ENCODE measurements at regions not wholly inside any gene's neighbourhood (a gene's known extent, or its start where the extent isn't known, plus 50 kb on each side); places are given as distances from the start of the nearest gene placed in this dataset.
A peak's percentile ranks its signal among the peaks of the same experiment; 100 is the strongest.

GRCh38 chr12:30514666-30515065 lies 181.0 kb downstream of the IPO8 start:
- FAIRE-seq (peak; percentile 39), DNase-seq (ENCODE audit: low read depth, low spot score) (peak; percentile 40)
- Histone ChIP-seq H3K9ac (ENCODE audit: control insufficient read depth, extremely low read depth, insufficient read depth, low read length) (no peak overlapping the region), H3K9me1 (ENCODE audit: control insufficient read depth, extremely low read depth, insufficient read depth, low read length) (no peaks in the 10 kb centered on the region), H3K4me2 (ENCODE audit: control insufficient read depth, extremely low read depth, insufficient read depth, low read depth, low read length) (peak overlapping the region; percentile 35), H3K9me3 (ENCODE audit: control insufficient read depth, low read depth, low read length) (no peaks in the 10 kb centered on the region), H3K4me1 (ENCODE audit: control insufficient read depth, extremely low read depth, insufficient read depth, low read length) (peaks cover 11% of the 10 kb centered on the region), H3K79me2 (ENCODE audit: control insufficient read depth, insufficient read depth, low read length) (no peaks in the 10 kb centered on the region), H3K36me3 (ENCODE audit: control insufficient read depth in 2 of 2, extremely low read depth in 1 of 2, insufficient read depth in 2 of 2, low read length in 2 of 2) (no peaks in the 10 kb centered on the region), H3K27ac (ENCODE audit: control insufficient read depth, insufficient read depth, low read length) (no peak overlapping the region), H4K20me1 (ENCODE audit: control insufficient read depth, extremely low read depth, insufficient read depth, low read length) (no peaks in the 10 kb centered on the region), H3K27me3 (ENCODE audit: control insufficient read depth, extremely low read depth, insufficient read depth, low read length) (no peaks in the 10 kb centered on the region), H3K4me3 (ENCODE audit: control insufficient read depth in 2 of 3, extremely low read depth in 1 of 3, insufficient read depth in 2 of 3, low read depth in 1 of 3, low read length in 3 of 3) (peak overlapping the region in 1 of 3 experiments; percentile 11), H2AFZ (ENCODE audit: control insufficient read depth, low read length) (peak overlapping the region; percentile 38)
- no peak for TF ChIP-seq EZH2 (IDR thresholded peaks at IDR 0.05; ENCODE audit: low read length)
- TF ChIP-seq, protein P1, sequence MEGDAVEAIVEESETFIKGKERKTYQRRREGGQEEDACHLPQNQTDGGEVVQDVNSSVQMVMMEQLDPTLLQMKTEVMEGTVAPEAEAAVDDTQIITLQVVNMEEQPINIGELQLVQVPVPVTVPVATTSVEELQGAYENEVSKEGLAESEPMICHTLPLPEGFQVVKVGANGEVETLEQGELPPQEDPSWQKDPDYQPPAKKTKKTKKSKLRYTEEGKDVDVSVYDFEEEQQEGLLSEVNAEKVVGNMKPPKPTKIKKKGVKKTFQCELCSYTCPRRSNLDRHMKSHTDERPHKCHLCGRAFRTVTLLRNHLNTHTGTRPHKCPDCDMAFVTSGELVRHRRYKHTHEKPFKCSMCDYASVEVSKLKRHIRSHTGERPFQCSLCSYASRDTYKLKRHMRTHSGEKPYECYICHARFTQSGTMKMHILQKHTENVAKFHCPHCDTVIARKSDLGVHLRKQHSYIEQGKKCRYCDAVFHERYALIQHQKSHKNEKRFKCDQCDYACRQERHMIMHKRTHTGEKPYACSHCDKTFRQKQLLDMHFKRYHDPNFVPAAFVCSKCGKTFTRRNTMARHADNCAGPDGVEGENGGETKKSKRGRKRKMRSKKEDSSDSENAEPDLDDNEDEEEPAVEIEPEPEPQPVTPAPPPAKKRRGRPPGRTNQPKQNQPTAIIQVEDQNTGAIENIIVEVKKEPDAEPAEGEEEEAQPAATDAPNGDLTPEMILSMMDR (optimal IDR thresholded peaks at IDR 0.05 in 1 of 3, IDR thresholded peaks at IDR 0.05 in 1 of 3, conservative IDR thresholded peaks at IDR 0.05 in 1 of 3; ENCODE audit: extremely low read depth in 1 of 3, insufficient read depth in 2 of 3, low read length in 3 of 3), result no peak
- dilution Hi-C loops (cut with MboI; ENCODE audit: extremely low pct_ligation_motif_present, low sequenced_read_pairs), result no loop called here

DNA sequence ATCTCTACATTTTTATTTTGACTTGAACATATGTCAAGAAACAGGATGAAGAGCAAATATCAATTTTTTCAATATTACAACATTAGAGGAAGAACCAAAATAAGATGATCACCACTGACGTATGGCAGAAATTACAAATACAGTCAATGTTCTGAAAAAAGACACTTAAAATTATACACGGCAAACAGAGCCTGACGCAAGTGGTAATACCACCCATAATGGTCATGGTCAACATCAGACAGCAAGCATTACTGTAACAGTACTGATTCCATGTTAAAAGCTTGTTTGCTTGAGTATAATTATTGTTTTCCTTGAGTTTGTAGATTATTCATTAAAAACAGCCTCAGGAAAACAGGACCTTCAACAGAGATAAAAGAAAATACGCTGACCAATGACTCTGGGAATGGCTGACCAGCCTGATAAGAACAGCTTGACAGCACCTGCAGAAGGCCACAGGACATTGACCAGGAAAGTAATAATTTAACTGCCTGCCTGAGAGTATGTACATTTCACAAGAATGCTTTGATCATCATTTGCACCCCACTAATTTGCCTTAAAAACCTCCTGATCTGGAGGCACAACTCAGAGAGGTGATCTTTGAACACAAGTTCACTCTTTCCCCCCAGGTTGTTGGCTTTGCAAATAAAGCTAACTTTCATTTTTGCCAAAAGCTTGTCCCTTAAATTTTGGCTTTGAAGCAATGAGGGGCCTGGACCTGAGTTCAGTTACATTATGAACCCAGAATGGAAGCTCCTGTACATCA lies 187.3 kb downstream of the IPO8 start:
- no peak for TF ChIP-seq EZH2 (IDR thresholded peaks at IDR 0.05; ENCODE audit: low read length)
- TF ChIP-seq, protein P1 (optimal IDR thresholded peaks at IDR 0.05 in 1 of 3, IDR thresholded peaks at IDR 0.05 in 1 of 3, conservative IDR thresholded peaks at IDR 0.05 in 1 of 3; ENCODE audit: extremely low read depth in 1 of 3, insufficient read depth in 2 of 3, low read length in 3 of 3), result no peak
- dilution Hi-C loops (cut with MboI; ENCODE audit: extremely low pct_ligation_motif_present, low sequenced_read_pairs), result no loop called here
- H3K9me1 ChIP-seq (ENCODE audit: control insufficient read depth, extremely low read depth, insufficient read depth, low read length), result no peaks in the 10 kb centered on the region
- H3K36me3 ChIP-seq (ENCODE audit: control insufficient read depth in 2 of 2, extremely low read depth in 1 of 2, insufficient read depth in 2 of 2, low read length in 2 of 2), result no peaks in the 10 kb centered on the region
- H3K9me3 ChIP-seq (ENCODE audit: control insufficient read depth, low read depth, low read length), result no peaks in the 10 kb centered on the region
- no peak overlapping the region for H3K27ac ChIP-seq (ENCODE audit: control insufficient read depth, insufficient read depth, low read length)
- H3K4me1 ChIP-seq (ENCODE audit: control insufficient read depth, extremely low read depth, insufficient read depth, low read length), result no peaks in the 10 kb centered on the region
- no peak overlapping the region for H2AFZ ChIP-seq (ENCODE audit: control insufficient read depth, low read length)
- H3K27me3 ChIP-seq (ENCODE audit: control insufficient read depth, extremely low read depth, insufficient read depth, low read length), result no peaks in the 10 kb centered on the region
- no peak overlapping the region for H3K9ac ChIP-seq (ENCODE audit: control insufficient read depth, extremely low read depth, insufficient read depth, low read length)
- no peaks in the 10 kb centered on the region for H3K79me2 ChIP-seq (ENCODE audit: control insufficient read depth, insufficient read depth, low read length)
- no peak overlapping the region for H3K4me2 ChIP-seq (ENCODE audit: control insufficient read depth, extremely low read depth, insufficient read depth, low read depth, low read length)
- FAIRE-seq (no peak), DNase-seq (ENCODE audit: low read depth, low spot score) (no peak)
- no peak overlapping the region for H3K4me3 ChIP-seq (ENCODE audit: control insufficient read depth in 2 of 3, extremely low read depth in 1 of 3, insufficient read depth in 2 of 3, low read depth in 1 of 3, low read length in 3 of 3)
- H4K20me1 ChIP-seq (ENCODE audit: control insufficient read depth, extremely low read depth, insufficient read depth, low read length), result no peaks in the 10 kb centered on the region

Data from keratinocyte (primary cell).